ENCODE measurements at regions not wholly inside any gene's neighbourhood (a gene's known extent, or its start where the extent isn't known, plus 50 kb on each side); places are given as distances from the start of the nearest gene placed in this dataset.
"Not testable (repeated sequence)": the region's sequence is repeated elsewhere in the genome, so short reads cannot be mapped to it uniquely, and the experiment has no call there.

DNA sequence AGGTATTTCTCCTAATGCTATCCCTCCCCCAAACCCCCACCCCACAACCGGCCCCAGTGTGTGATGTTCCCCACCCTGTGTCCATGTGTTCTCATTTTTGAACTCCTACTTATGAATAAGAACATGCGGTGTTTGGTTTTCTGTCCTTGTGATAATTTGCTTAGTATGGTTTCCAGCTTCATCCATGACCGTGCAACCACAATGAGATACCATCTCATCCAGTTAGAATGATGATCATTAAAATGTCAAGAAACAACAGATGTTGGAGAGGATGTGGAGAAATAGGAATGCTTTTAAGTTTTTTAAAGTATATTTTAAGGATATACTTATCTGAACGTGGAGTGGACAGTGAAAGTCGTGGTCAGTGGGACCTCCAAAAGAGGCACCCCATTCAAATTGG, 745.0 kb upstream of the AMELY start:
- no peak for DNase-seq (ENCODE audit: low spot score)

DNA sequence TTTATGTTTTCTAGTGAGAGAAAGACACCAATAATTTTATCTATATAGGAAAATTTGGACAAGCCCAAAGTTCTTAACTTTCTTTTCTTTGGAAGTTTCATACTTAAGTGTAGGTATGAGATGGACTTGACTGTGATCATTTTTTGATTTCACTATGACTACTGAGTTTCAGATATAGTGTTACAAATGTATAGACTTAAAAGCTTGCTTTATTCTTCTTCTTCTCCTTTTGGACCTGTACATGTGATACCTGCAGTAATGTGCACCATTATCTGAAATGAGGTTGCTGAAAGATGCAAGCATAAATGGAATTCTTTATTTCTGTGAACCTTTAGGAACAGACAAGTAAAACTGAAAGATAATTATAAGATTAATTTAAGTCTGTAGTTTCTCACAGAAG, 743.4 kb upstream of the AMELY start:
- no peak for DNase-seq (ENCODE audit: low spot score)

DNA sequence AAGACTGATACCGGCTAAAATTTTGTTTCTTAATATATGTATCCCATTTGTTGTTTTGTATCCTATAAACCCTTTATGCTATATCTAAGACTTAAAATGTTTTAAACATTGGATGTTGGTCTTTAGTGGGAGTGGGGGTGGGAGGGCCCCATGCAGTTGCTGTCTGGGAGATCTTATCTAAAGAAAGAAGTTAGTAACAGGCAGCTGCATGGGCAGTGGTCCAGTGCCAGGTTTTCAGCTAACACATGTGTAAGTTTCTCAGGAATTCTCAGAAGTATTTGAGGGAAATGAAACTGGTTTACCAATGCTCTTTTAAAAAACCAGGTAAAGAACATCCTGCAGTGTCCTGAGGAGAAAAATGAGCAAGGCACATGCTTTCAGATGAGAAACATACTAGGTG, 738.3 kb upstream of the AMELY start:
- DNase-seq (ENCODE audit: low spot score) = not testable (repeated sequence)
